ENCODE measurements at regions not wholly inside any gene's neighbourhood (a gene's known extent, or its start where the extent isn't known, plus 50 kb on each side); places are given as distances from the start of the nearest gene placed in this dataset.

GRCh38 chr2:187079901-187080300, 230.9 kb upstream of the ZSWIM2 start:
- no peak overlapping the region for H3K27ac ChIP-seq (ENCODE audit: low read depth, low read length)

DNA sequence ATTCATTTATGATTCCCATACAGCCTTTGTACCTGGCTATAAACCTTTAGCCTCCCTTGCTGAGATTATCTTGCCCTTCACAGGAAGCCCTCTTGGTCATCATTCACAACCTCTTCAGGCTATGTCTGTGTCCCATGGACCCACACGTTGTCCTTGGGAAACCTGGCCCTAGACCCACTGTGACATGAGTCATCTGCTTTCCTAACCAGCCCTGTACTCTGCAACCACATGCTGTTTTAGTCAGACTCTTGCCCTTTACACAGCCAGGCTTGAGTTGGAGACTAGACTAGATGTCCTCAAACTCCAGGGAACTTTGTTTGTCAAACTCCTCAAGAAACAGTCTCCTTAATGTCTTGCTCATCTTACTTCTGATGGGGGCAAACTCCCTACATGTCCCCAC, 229.3 kb upstream of the ZSWIM2 start:
- DNase-seq = no peak
- H3K9me3 ChIP-seq (ENCODE audit: control insufficient read depth in 2 of 3, low read length in 3 of 3) = no peaks in the 10 kb centered on the region
- ChIA-PET CTCF (no interaction called here), POLR2A (no interaction called here)
- intact Hi-C loops (cut with micrococcal nuclease) = no loop called here
- ATAC-seq = no peak
- Mint-ChIP-seq H3K27ac (no peak overlapping the region), H3K4me1 (no peaks in the 10 kb centered on the region), H3K27me3 (no peaks in the 10 kb centered on the region), H3K9me3 (peaks cover 0 to 5% (median 0%) of the 10 kb centered on the region in 11 donors), H3K36me3 (no peaks in the 10 kb centered on the region), H3K4me3 (no peak overlapping the region)
- no peaks in the 10 kb centered on the region for H3K4me1 ChIP-seq (ENCODE audit: control insufficient read depth in 2 of 2, insufficient read depth in 2 of 2, low read length in 2 of 2)
- H3K27me3 ChIP-seq (ENCODE audit: control insufficient read depth in 2 of 2, insufficient read depth in 2 of 2, low read length in 2 of 2) = no peaks in the 10 kb centered on the region
- H3K36me3 ChIP-seq (ENCODE audit: control insufficient read depth in 2 of 3, insufficient read depth in 3 of 3, low read length in 3 of 3) = no peaks in the 10 kb centered on the region
- H3K27ac ChIP-seq (ENCODE audit: low read depth, low read length) = no peak overlapping the region
- H3K4me3 ChIP-seq (ENCODE audit: low read length) = no peak overlapping the region

More at GRCh38 chr2:187079901-187080300, 230.9 kb upstream of the ZSWIM2 start:
- intact Hi-C loops (cut with micrococcal nuclease) = no loop called here
- no peaks in the 10 kb centered on the region for H3K9me3 ChIP-seq (ENCODE audit: control insufficient read depth in 2 of 3, low read length in 3 of 3)
- H3K36me3 ChIP-seq (ENCODE audit: control insufficient read depth in 2 of 3, insufficient read depth in 3 of 3, low read length in 3 of 3) = no peaks in the 10 kb centered on the region
- Mint-ChIP-seq H3K27ac (no peak overlapping the region), H3K36me3 (no peaks in the 10 kb centered on the region), H3K4me3 (no peak overlapping the region), H3K4me1 (no peaks in the 10 kb centered on the region), H3K9me3 (peaks cover 0 to 4% (median 0%) of the 10 kb centered on the region in 11 donors), H3K27me3 (no peaks in the 10 kb centered on the region)
- DNase-seq = no peak
- no peaks in the 10 kb centered on the region for H3K27me3 ChIP-seq (ENCODE audit: control insufficient read depth in 2 of 2, insufficient read depth in 2 of 2, low read length in 2 of 2)
- ChIA-PET POLR2A (no interaction called here), CTCF (no interaction called here)
- H3K4me1 ChIP-seq (ENCODE audit: control insufficient read depth in 2 of 2, insufficient read depth in 2 of 2, low read length in 2 of 2) = no peaks in the 10 kb centered on the region
- H3K4me3 ChIP-seq (ENCODE audit: low read length) = no peak overlapping the region
- no peak for ATAC-seq

GRCh38 chr2:187075671-187076070, 226.7 kb upstream of the ZSWIM2 start:
- Mint-ChIP-seq H3K4me3 (no peak overlapping the region), H3K27ac (no peak overlapping the region), H3K4me1 (no peaks in the 10 kb centered on the region), H3K36me3 (no peaks in the 10 kb centered on the region), H3K9me3 (peaks cover 0 to 5% (median 0%) of the 10 kb centered on the region in 11 donors), H3K27me3 (no peaks in the 10 kb centered on the region)
- ATAC-seq (no peak), DNase-seq (no peak)
- Histone ChIP-seq H3K9me3 (ENCODE audit: control insufficient read depth in 2 of 3, low read length in 3 of 3) (no peaks in the 10 kb centered on the region), H3K4me1 (ENCODE audit: control insufficient read depth in 2 of 2, insufficient read depth in 2 of 2, low read length in 2 of 2) (no peaks in the 10 kb centered on the region), H3K27ac (ENCODE audit: low read depth, low read length) (no peak overlapping the region), H3K36me3 (ENCODE audit: control insufficient read depth in 2 of 3, insufficient read depth in 3 of 3, low read length in 3 of 3) (no peaks in the 10 kb centered on the region), H3K27me3 (ENCODE audit: control insufficient read depth in 2 of 2, insufficient read depth in 2 of 2, low read length in 2 of 2) (no peaks in the 10 kb centered on the region), H3K4me3 (ENCODE audit: low read length) (no peak overlapping the region)
- CTCF ChIA-PET = no interaction called here
- intact Hi-C loops (cut with micrococcal nuclease) = no loop called here
- POLR2A ChIA-PET = no interaction called here

DNA sequence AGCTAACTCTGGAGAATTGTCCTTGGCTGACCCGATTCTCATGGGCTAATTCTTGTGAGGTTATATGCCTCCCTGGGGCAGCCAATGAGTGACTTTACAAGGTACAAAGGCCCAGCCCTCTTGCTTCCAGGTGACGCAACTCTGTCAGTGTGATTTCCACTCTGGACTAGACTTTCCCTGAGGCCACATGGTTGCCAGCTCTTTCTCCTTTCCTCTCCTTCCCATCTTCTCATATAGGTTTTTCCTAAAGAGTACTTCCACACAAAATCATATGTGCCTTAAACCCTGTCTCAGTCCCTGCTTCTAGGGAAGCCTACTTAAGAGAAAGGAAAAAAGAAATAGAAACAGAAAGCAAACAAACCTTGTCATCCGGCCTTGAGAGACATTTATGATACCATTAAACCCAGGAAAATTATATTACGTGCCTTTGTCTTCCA, 226.2 kb upstream of the ZSWIM2 start:
- no peaks in the 10 kb centered on the region for H3K4me1 ChIP-seq (ENCODE audit: control insufficient read depth in 2 of 2, insufficient read depth in 2 of 2, low read length in 2 of 2)
- no peak overlapping the region for H3K27ac ChIP-seq (ENCODE audit: low read depth, low read length)
- H3K4me3 ChIP-seq (ENCODE audit: low read length) = no peak overlapping the region
- ChIA-PET CTCF (no interaction called here), POLR2A (no interaction called here)
- Mint-ChIP-seq H3K27me3 (no peaks in the 10 kb centered on the region), H3K27ac (no peak overlapping the region), H3K36me3 (no peaks in the 10 kb centered on the region), H3K4me1 (no peaks in the 10 kb centered on the region), H3K4me3 (no peak overlapping the region), H3K9me3 (peaks cover 0 to 5% (median 0%) of the 10 kb centered on the region in 11 donors)
- no peaks in the 10 kb centered on the region for H3K36me3 ChIP-seq (ENCODE audit: control insufficient read depth in 2 of 3, insufficient read depth in 3 of 3, low read length in 3 of 3)
- H3K27me3 ChIP-seq (ENCODE audit: control insufficient read depth in 2 of 2, insufficient read depth in 2 of 2, low read length in 2 of 2) = no peaks in the 10 kb centered on the region
- no peaks in the 10 kb centered on the region for H3K9me3 ChIP-seq (ENCODE audit: control insufficient read depth in 2 of 3, low read length in 3 of 3)
- intact Hi-C loops (cut with micrococcal nuclease) = no loop called here
- ATAC-seq (no peak), DNase-seq (no peak)

- no peak overlapping the region for H3K4me3 Mint-ChIP-seq
- ChIA-PET CTCF (no interaction called here), POLR2A (no interaction called here)
- H3K27ac Mint-ChIP-seq = no peak overlapping the region
- no peak for DNase-seq
- intact Hi-C loops (cut with micrococcal nuclease) = no loop called here
- no peaks in the 10 kb centered on the region for H3K4me1 Mint-ChIP-seq
- no peaks in the 10 kb centered on the region for H3K9me3 ChIP-seq (ENCODE audit: control insufficient read depth in 2 of 3, low read length in 3 of 3)
- H3K36me3 ChIP-seq (ENCODE audit: control insufficient read depth in 2 of 3, insufficient read depth in 3 of 3, low read length in 3 of 3) = no peaks in the 10 kb centered on the region
- no peaks in the 10 kb centered on the region for H3K36me3 Mint-ChIP-seq
- peaks cover 0 to 8% (median 0%) of the 10 kb centered on the region in 11 donors for H3K9me3 Mint-ChIP-seq
- peaks cover 0 to 4% (median 0%) of the 10 kb centered on the region in 5 donors for H3K27me3 Mint-ChIP-seq
- no peak overlapping the region for H3K27ac ChIP-seq (ENCODE audit: low read depth, low read length)
- no peak overlapping the region for H3K4me3 ChIP-seq (ENCODE audit: low read length)
- H3K27me3 ChIP-seq (ENCODE audit: control insufficient read depth in 2 of 2, insufficient read depth in 2 of 2, low read length in 2 of 2) = no peaks in the 10 kb centered on the region
- no peak for ATAC-seq
- no peaks in the 10 kb centered on the region for H3K4me1 ChIP-seq (ENCODE audit: control insufficient read depth in 2 of 2, insufficient read depth in 2 of 2, low read length in 2 of 2)
Measured at GRCh38 chr2:187058198-187058597, 209.2 kb upstream of the ZSWIM2 start.

GRCh38 chr2:187057466-187057865, 208.5 kb upstream of the ZSWIM2 start:
- POLR2A ChIA-PET = no interaction called here
- no peaks in the 10 kb centered on the region for H3K4me1 ChIP-seq (ENCODE audit: control insufficient read depth in 2 of 2, insufficient read depth in 2 of 2, low read length in 2 of 2)
- no peaks in the 10 kb centered on the region for H3K9me3 ChIP-seq (ENCODE audit: control insufficient read depth in 2 of 3, low read length in 3 of 3)
- H3K4me3 Mint-ChIP-seq = no peak overlapping the region
- H3K4me3 ChIP-seq (ENCODE audit: low read length) = no peak overlapping the region
- no peaks in the 10 kb centered on the region for H3K4me1 Mint-ChIP-seq
- no peaks in the 10 kb centered on the region for H3K36me3 Mint-ChIP-seq
- DNase-seq (no peak), ATAC-seq (no peak)
- H3K36me3 ChIP-seq (ENCODE audit: control insufficient read depth in 2 of 3, insufficient read depth in 3 of 3, low read length in 3 of 3) = no peaks in the 10 kb centered on the region
- no peak overlapping the region for H3K27ac ChIP-seq (ENCODE audit: low read depth, low read length)
- CTCF ChIA-PET = no interaction called here
- H3K27me3 Mint-ChIP-seq = peaks cover 0 to 4% (median 0%) of the 10 kb centered on the region in 5 donors
- H3K27me3 ChIP-seq (ENCODE audit: control insufficient read depth in 2 of 2, insufficient read depth in 2 of 2, low read length in 2 of 2) = no peaks in the 10 kb centered on the region
- H3K9me3 Mint-ChIP-seq = peaks cover 0 to 8% (median 0%) of the 10 kb centered on the region in 11 donors
- intact Hi-C loops (cut with micrococcal nuclease) = no loop called here
- H3K27ac Mint-ChIP-seq = no peak overlapping the region

GRCh38 chr2:187056416-187057334, 207.7 kb upstream of the ZSWIM2 start:
- POLR2A ChIA-PET = no interaction called here
- CTCF ChIA-PET = no interaction called here
- no peaks in the 10 kb centered on the region for H3K9me3 ChIP-seq (ENCODE audit: control insufficient read depth in 2 of 3, low read length in 3 of 3)
- intact Hi-C loops (cut with micrococcal nuclease) = no loop called here
- Mint-ChIP-seq H3K27me3 (peaks cover 0 to 4% (median 0%) of the 10 kb centered on the region in 5 donors), H3K36me3 (no peaks in the 10 kb centered on the region), H3K9me3 (peaks cover 0 to 11% (median 1%) of the 10 kb centered on the region in 11 donors), H3K4me1 (peaks cover 0 to 1% (median 0%) of the 10 kb centered on the region in 7 donors), H3K27ac (no peak overlapping the region), H3K4me3 (no peak overlapping the region)
- H3K4me3 ChIP-seq (ENCODE audit: low read length) = no peak overlapping the region
- H3K36me3 ChIP-seq (ENCODE audit: control insufficient read depth in 2 of 3, insufficient read depth in 3 of 3, low read length in 3 of 3) = no peaks in the 10 kb centered on the region
- DNase-seq (no peak), ATAC-seq (no peak)
- no peak overlapping the region for H3K27ac ChIP-seq (ENCODE audit: low read depth, low read length)
- H3K27me3 ChIP-seq (ENCODE audit: control insufficient read depth in 2 of 2, insufficient read depth in 2 of 2, low read length in 2 of 2) = no peaks in the 10 kb centered on the region
- H3K4me1 ChIP-seq (ENCODE audit: control insufficient read depth in 2 of 2, insufficient read depth in 2 of 2, low read length in 2 of 2) = no peaks in the 10 kb centered on the region
